NCI-H69 (cell line): ENCODE measurements at regions not wholly inside any gene's neighbourhood (a gene's known extent, or its start where the extent isn't known, plus 50 kb on each side); places are given as distances from the start of the nearest gene placed in this dataset.
"Not testable (repeated sequence)": the region's sequence is repeated elsewhere in the genome, so short reads cannot be mapped to it uniquely, and the experiment has no call there.

ENCODE experiments used
- DNase-seq: peaks from one replicate; lab custom pipeline; 2025; lab: John Stamatoyannopoulos, UW

DNA sequence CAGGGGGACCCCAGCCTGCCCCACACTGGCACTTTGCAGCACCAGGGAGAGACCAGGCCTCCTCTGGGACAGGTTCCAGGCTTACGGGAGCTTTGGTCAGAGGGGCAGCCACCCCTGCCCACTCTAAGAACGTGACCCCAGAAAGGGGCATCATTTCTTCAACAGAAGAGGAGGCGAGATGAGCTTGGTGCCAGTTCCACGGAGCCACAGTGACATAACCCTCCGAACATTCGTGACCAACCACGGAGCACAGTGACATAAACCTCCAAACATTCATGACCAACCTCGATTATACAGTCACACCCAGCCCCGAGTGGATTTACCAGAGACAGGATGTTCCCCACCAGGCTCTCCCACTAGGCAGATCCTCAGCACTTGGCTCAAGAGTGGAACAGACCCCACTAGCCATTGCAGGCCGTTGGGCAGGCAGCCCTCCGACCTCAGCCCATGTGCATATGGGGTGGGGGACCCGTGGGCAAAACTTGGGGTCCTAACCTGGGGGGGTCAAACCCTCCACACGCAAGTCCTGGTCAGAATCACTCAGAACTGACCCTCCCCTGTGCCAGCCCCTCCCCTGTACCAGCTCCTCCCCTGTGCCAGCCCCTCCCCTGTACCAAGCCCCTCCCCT, 112.9 kb downstream of the METRNL start:
- no peak for DNase-seq

DNA sequence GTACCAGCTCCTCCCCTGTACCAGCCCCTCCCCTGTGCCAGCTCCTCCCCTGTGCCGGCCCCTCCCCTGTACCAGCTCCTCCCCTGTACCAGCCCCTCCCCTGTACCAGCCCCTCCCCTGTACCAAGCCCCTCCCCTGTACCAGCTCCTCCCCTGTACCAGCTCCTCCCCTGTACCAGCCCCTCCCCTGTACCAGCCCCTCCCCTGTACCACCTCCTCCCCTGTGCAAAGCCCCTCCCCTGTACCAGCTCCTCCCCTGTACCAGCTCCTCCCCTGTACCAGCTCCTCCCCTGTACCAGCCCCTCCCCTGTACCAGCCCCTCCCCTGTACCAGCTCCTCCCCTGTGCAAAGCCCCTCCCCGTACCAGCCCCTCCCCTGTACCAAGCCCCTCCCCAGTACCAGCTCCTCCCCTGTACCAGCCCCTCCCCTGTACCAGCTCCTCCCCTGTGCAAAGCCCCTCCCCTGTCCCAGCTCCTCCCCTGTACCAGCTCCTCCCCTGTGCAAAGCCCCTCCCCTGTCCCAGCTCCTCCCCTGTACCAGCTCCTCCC, 113.5 kb downstream of the METRNL start:
- not testable (repeated sequence) for DNase-seq

DNA sequence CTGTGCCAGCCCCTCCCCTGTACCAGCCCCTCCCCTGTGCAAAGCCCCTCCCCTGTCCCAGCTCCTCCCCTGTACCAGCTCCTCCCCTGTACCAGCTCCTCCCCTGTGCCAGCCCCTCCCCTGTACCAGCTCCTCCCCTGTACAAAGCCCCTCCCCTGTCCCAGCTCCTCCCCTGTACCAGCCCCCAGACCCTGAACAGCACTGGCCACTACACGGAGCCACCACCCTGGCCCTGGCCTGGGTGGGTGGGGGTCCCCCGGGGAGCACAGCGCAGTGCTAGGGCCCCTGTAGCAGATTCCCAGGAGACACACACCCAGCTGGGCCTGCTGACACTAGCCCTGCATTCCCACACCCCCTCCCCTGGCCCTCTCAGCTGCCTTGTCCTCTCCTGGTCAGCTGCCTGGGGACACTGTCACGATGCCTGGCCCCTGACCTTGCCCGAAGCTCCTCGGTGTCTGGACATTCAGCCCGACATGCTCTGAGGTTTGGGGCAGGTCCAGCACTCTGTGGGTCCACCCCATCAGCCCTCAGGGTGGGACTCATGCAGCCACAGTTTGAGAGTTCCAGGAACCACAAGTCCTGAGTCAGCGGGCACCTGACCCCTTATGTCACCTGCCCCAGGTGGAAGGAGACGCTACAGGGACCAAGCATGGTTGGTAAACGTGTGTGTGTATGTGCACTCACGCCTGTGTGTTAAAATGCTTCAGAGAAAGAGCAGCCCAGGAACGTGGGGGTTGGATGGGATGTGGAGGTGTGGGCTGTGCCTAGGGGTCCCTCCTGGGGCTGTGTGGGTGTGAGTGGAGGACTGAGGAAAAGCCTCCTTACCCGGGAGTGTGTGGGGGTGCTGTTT, 114.2 kb downstream of the METRNL start:
- DNase-seq: no peak

DNA sequence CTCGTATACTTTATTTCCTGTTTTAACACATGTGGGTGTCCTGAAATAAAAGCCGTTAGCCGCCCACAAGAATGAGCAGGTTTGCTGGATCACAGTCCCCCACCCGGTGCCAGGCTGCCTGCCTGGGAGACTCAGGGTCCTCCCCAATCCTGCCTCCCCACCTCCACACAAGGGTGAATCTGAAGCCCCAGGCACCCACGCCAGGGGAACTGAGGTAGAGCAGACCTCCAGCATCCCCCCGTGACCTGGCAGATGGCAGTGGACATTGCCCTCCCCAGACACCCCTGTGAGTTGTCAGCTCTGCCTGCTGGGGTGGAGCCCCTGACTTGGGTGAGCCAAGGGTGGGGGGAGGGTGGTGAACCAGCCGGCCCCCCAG, 114.8 kb downstream of the METRNL start:
- no peak for DNase-seq

DNA sequence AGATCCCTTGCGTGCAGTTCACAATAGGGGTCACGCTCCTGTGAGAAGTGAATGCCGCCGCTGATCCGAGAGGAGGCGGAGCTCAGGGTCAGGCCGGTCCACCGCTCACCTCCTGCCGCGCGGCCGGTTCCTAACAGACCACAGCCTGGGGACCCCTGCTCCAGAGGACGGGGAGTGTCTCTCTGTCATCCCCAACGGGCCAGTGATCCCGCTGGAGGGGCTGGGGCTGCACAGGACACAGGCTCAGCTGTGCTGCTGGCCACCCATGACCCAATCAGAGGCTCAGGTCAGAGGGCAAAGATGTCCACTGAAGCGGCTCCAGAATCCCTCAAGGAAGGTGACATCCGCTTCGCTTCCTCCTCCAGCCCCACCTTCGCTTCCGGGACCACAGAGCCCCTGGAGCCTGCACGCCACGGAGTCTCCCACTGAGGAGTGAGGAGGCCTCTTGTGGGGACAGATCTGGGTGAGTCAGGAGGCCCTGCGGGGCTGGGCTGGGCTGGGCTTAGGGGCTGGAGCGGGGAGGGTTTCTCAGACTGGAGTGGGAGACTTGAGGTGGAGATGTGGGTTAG, 115.4 kb downstream of the METRNL start:
- no peak for DNase-seq

DNA sequence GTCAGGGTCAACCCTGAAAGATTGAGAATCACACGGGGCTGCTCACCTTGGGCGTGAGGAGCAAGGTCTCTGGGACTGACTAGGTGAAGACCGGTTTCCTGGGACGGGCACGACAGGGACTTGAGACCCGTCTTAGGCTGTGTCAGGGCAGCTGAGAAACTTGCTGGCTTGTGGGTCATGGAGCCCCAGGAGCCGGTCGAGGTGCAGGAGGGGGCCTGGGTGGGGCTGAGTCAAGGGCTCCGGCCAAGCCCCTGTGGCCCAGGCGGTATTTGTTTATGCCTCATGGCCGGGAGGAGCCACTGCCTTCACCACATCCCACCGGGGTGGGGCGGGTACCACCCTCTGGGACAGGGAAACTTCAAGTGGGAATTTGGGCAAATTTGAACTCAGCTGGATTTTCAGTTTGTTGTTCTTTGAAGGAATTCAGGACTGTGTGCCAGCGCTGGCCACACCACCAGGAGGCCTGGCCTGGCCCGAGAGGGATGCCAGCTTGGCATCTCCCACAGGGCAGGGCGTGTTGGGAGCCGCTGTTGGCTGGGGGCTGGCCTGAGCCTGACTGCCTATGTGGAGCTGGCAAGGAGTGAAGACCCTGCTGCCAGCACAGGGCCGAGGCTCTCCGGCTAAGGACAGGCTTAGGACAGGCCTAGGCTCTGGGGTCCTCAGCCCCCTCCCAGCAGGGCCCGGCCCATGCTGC, 116.1 kb downstream of the METRNL start:
- DNase-seq: no peak

DNA sequence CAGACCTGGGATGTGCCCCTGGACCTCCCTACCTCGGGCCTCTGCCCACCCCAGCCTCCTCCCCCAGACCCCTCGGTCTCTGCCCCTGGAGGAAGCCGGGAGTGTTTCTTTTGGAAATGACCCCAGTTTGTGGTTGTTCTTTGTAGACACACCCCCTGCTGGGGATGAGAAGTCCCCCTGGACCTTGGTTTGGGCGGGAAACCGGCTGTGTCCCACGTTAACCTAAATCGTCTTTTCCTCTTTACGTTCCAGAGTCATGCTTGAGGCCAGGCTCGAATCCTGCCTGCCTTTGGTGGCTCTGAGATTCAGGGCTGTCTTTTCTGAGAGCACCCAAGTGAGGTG, 116.6 kb downstream of the METRNL start:
- no peak for DNase-seq

DNA sequence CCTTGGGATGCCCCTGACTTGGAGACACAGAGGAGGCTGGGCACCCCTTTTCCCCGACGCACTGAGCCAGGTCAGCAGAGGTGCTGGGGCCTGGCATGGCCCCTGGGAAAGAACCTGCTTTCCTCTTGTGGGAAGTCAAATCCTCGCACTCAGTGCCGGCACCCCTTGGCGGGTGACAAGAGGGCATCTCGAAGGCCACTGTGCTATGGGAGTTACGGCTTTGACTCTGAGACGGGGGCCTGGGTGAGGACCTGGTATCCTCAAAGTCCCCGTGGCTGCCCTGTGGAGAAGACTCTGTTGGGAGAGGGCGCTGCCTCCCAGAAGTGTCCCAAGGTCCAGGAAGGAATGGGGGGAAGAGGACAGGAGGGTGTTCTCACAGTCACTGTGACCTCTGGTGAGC, 117.0 kb downstream of the METRNL start:
- DNase-seq: no peak

DNA sequence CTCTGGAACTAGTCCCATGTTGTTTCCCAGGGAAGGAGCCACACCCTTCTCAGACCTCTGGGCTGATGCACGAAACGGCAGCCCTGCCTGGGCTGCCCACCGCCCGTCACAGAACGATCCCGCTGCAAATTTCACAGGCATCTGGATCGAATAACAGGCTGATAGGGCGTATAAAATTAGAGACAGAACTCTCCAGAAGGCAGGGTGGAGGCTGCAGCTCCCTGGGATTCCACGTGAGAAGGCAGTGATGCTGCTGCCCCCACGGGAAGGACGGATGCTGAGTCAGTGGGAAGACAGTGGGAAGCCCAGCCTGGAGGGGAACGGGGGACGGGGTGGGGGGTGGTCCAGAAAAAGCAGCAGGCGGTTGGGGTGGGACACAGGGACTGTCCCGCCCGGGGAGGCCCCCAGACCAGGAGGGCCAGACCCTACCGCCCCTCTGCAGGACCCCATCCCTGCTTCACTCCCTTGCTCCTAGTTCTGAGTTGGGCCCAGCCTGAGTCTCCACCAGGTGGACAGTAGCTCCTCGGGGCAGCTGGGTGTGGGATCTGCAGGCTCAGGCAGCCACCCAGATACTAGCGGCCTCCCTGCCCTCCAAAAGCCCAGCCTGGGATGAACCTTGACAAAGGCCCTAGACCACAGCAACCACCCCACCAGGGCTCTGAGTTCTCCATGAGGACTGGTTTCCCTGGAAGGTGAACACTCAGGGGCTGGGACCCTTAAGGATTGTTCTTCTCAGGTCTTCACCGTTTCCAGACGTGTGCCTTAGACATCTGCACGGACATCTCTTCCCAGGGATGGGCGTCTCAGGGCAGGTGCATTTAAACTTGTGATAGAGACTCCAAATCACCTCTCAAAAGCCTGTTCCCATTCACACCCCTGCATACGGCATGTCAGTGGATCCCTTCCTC, 117.8 kb downstream of the METRNL start:
- DNase-seq: no peak

DNA sequence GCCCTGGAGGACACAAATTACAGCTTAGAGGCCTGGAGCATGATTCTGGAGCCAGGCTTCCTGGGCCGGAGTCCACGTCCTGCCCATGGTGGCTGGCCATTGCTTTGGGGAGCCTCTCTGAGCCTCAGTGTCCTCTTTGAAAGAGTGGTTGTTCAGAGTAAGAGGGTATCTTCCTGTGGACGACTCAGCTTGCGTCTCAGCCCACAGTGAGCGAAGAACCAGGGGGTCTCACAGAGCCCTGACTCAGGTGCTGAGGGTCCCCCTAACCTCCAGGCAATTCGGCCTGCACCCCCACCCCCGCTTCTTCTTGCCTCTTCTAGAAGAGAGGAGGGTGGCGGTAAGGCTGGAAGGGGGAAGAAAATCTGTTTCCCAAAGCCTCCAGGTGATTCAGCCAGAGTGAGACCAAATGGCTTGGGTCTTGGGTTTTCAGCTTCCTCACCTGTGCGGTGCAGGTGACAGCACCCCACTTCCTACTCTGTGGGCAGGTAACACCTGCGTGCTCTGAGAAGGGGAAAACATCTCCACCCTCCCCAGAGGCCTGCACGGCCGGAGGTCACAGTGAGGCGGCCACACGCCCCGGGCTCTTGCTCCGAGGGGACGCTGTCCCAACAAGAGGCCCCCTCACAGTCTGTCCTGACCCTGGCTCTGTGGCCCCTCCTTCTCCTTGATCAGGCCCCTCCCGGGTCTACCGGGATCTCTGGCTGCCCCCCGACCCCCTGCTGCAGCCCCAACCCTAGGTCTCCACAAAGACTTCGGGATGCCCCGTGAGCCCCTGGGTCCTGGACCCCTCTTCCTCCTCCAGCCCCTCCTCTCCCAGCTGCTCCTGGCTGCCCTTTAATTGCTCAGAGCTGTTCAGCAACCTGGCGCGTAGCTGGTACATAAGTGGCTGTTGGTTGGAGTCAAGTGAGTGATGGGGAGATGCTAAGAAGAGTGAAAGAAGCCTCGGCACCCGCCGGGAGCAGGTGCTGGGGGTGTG, 119.2 kb downstream of the METRNL start:
- DNase-seq: no peak

DNA sequence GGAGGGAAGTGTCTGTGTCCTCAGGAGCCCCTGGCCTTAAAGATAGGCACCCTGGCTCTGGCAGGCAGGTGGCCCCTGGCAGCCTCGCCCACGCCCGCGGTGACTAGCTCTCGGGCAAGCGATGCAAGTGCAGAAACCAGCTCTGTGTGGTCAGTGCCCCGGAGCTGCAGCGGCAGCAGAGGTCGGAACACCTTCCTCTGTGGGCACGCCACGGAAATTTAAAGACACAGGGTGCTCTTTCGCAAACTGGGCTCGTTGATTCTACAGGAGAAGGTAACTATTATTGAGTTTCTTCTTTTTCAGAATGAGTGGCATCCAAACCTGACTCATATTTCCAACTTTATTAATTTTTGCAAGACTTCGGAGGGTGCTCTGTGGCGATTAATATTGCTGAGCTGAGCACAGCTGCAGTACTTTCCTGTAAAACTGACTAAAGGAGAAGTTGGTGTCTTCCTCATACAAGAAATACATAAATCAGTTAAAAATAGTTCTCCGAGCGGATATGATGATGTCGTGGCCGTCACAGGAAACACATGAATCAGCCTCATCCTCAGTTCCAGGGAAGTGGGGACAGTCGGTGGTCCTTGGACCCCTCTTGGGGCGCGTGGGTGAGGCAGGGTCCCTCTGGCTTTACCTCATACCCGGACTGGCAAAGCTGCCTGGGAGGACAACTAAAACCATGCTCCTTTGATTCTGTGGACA, 120.2 kb downstream of the METRNL start:
- no peak for DNase-seq

DNA sequence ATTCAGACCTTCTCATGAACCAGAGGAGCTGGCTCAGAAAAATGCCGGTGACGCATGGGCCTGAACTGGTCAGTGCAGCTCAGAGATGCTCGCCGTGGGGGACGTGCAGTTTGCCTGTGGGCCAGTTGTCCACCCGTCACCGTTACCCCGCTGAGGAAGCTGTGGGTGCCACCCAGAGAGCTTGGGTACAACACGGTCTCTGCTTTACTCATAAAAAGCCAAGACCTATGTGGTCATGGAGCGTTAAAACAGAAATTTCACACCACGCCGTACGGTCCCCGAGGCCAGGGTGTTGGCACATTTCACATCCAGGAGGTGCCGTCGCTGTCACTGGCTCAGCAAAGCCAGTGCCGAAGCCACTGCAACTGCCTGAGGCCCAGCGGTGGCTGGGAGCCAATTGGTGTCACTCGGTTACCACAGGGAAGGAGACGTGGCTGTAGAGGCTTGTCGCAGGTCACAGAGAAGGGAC, 120.9 kb downstream of the METRNL start:
- no peak for DNase-seq

DNA sequence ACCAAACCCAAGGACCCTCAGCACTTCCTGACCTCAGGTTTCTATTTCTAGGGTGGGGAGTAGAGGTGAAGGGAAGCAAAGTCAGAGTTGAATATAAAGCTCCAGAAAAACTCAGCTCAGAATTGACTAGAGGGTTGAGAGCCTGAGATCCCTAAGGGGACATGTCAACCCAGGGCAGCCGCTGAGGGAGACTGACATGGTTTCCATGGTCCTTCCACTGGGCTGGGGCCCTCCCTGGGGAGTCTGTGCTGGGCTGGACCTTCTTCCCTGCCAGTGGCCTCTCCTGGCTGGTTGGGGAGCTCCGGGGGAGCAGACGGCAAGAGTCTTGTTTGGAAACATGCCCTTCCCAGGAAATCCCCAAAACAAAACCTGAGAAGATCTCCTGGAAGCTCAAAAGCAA, 121.3 kb downstream of the METRNL start:
- DNase-seq: no peak

DNA sequence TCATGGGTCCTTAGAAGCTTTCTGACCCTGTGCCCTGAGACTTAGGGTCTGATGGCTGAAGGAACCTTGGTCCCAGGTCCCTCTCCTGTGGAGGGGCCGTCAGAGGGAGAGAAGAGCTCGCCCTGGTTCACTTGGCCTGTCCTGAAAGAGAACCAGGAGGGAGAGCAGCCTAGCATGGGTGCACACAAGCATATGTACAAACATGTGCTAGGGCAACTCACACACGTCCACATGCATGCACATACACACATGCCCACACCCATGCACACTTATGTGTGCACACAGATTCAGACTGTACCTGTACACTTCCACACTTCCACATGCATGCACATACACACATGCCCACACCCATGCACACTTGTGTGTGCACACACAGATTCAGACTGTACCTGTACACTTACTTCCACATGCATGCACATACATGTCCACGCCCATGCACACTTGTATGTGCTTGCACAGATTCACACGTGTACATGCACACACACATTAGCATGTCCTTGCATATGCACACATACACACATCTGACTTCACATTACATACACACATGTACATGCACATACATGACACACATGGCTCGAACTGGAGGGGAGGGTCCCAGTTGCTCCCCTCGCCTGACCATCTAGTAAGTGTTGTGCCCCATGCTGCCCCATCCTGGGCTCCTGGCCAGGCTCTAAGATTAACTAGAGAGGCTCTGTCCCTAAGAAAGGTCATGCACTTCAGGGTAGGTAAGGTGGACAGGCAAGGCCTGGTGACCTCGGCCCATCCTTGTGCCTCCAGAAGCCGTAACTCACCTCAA, 122.0 kb downstream of the METRNL start:
- no peak for DNase-seq

DNA sequence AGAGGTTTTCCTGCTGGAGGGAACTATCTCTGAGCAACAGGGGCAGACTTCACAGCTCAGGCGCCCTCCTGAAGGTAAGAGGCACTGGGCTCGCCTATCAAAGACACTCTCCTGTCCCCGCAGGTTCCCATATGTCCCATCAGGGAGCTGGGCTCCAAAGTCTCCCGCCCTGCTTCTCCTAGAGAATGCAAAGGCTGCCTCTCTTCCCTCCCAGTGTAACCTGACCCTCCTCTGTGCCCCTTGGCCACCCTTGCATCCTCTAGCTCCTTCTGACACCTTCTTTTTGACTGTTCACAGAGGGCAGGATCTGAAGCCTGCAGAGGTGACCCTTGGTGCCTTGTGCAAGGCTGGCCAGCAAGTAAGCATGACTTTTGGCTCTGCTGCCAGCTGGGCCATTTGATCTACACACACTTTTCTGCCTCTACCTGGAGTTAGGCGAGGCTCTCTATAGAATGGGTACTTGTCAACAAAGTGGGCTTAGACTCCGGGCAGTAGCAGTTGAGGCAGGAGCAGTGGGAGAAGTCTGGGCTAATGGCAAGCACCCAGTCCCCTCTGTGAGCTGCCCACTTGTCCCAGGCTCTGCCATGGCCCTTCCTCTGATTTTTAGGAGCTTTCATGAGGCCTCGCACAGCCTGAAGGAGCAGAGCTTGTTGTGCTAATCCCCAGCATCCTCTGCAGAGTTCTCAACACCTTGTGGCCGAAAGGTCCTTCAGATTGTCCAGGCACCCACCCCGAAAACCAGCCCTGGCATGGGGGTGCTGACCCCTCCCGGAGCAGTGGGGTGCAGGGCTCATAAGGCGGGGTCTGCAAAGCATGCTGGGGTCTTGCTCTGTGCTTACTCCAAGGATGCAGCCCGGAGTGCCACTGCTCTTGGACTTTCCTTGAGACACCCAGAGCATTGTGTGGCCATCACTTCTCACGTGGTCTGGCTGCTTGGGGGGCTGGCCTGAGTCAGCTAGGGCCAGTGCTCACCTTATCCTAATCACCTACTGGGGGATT, 122.9 kb downstream of the METRNL start:
- DNase-seq: no peak

DNA sequence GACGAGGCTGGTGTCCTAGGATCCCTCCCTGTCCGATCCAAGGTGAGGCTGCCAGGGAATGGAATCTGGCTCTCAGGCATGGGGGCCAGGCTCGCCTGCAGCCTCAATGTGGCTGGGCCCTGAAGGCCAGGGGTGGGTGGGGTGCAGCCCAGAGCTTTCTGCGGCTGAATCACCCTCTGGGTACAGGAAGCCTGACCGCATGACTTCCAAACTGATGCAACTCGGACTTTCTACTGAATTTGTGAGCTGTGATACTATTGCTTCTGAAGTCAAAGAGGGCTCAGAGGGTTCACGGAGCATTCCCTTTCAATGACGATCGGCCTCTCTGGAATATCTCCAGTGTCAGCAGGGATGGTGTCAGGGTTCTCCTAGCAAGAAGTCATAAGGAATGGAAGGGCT, 123.7 kb downstream of the METRNL start:
- DNase-seq: no peak

DNA sequence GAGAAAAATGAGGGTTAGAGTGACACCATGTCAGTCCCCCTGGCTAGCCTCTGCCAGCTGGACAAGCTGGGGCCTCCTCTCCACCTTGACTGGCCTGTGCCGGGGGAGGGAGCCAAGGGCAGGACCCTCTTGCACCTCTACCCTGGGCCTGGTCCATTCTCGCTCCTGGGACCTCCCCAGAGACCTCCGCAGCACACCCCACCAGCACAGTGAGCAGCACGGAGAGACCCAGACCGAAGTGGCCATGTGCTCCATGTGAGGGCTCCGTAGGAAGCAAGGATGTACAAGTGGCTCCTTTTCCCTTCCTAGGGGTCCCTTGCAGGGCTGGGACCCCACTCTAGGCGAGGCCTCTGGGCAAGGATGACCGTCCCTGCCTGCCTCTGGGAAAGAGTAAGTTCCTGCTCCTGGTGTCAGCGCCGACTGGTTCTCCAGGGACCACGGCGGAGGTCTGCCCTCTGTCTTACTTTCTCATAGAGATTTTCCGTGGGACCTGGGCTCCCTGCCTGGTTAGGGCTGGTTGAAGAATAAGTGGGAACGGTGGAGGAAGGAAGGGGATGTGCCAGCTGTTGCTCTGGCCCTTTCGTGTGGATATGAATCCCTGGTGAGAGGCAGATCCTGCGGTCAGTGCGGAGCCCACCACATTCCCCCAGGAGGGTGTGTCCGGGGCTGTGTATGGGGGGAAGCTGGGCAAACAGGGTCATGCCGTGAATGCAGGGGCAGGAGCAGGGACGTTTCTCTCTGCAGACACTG, 124.2 kb downstream of the METRNL start:
- no peak for DNase-seq
